Right lobe of liver (tissue), 6 donors: ENCODE measurements at regions not wholly inside any gene's neighbourhood (a gene's known extent, or its start where the extent isn't known, plus 50 kb on each side); places are given as distances from the start of the nearest gene placed in this dataset.

Source experiments
- ATAC-seq, 4 donors: fragments of 200-7000 bp; cut with Tn5 transposase; one replicate each; pipeline ENCODE4 v1.9.1; 2020; ENCODE audit warnings: mild to moderate bottlenecking in 4 of 4, moderate library complexity in 4 of 4
- DNase-seq, 3 donors: peaks; one replicate each; pipeline ENCODE4 v3.0.0-alpha.2; 2020
- H3K27ac ChIP-seq, 3 donors: fragments of 200-600 bp; one replicate each; pipeline ENCODE4 v1.8.0; 2022
- H3K27me3 ChIP-seq, 2 donors: fragments of 200-600 bp; one replicate each; pipeline ENCODE4 v1.8.0; 2022
- H3K36me3 ChIP-seq, 4 donors: fragments of 200-600 bp; sonication (generic) in 1 of 4; one replicate each; pipeline versions ENCODE4 v1.5.1 to v1.8.0; 2017 to 2022; ENCODE audit warnings: control low read depth in 1 of 4
- H3K4me1 ChIP-seq, 4 donors: fragments of 200-600 bp; sonication (generic) in 1 of 4; one replicate each; pipeline versions ENCODE4 v1.5.1 to v1.8.0; 2017 to 2022; ENCODE audit warnings: control low read depth in 1 of 4
- H3K4me3 ChIP-seq, 3 donors: fragments of 200-600 bp; one replicate each; pipeline ENCODE4 v1.8.0; 2022
- H3K9me3 ChIP-seq, 4 donors: fragments of 200-600 bp; sonication (generic) in 1 of 4; one replicate each; pipeline versions ENCODE4 v1.5.1 to v1.8.0; 2017 to 2022; ENCODE audit warnings: control low read depth in 1 of 4
- CTCF ChIP-seq, 4 donors: fragments of 200-600 bp in 3 of 4; fragments of 450-650 bp in 1 of 4; IDR thresholded peaks; one replicate each; pipeline versions ENCODE4 v1.5.1 to v1.8.0; 2016 to 2022; ENCODE audit warnings: antibody characterized with exemption in 4 of 4, mild to moderate bottlenecking in 2 of 4
- POLR2A ChIP-seq: fragments of 450-650 bp; IDR thresholded peaks from one replicate; pipeline ENCODE4 v1.6.1; 2017; ENCODE audit warnings: antibody characterized with exemption, mild to moderate bottlenecking
- WGBS: methylation state at CpG from one replicate; pipeline ENCODE4 v1.1.6; 2018; ENCODE audit warnings: low coverage, low lambda C conversion rate; ENCODE audit not compliant: insufficient coverage; ENCODE audit errors: missing lambda C conversion rate; 5-methylcytosine and 5-hydroxymethylcytosine counted together
- intact Hi-C, 2 donors: fragments of 100-400 bp; cut with DNase I; formaldehyde crosslinking; loops; one replicate each; pipeline versions ENCODE4 v1.11.2 to v1.14.1; 2022
- donor health status: DM: no; HTN: yes; CAD: no.
- donor health status: DM: no; HTN: no; CAD: no.
- donor health status: DM: no; HTN: no; CAD: no.
- donor health status: DM: no; HTN: yes; CAD: no.
- donor health status: DM: no; HTN: yes; CAD: no.

- no peaks in the 10 kb centered on the region for H3K36me3 ChIP-seq
- 53% methylated on average over 1 of the region's 1 CpG for WGBS
- no peaks in the 10 kb centered on the region for H3K9me3 ChIP-seq
- H3K4me3 ChIP-seq: no peak overlapping the region
- no peak overlapping the region for H3K27ac ChIP-seq
- H3K27me3 ChIP-seq: no peaks in the 10 kb centered on the region
- TF ChIP-seq CTCF (IDR thresholded peaks at IDR 0.05) (no peak), POLR2A (no peak)
- no peak for DNase-seq
- no peaks in the 10 kb centered on the region for H3K4me1 ChIP-seq
- intact Hi-C loops: no loop called here
- ATAC-seq: no peak
These were observed 496.5 kb downstream of the VRK1 start for GRCh38 chr14:97293659-97294058.

- Histone ChIP-seq H3K27ac (no peak overlapping the region), H3K27me3 (no peaks in the 10 kb centered on the region), H3K9me3 (no peaks in the 10 kb centered on the region), H3K4me3 (no peak overlapping the region), H3K4me1 (no peaks in the 10 kb centered on the region), H3K36me3 (no peaks in the 10 kb centered on the region)
- intact Hi-C loops: no loop called here
- WGBS: 51% methylated on average over 9 of the region's 9 CpGs
- ATAC-seq (no peak), DNase-seq (no peak)
- no peak for TF ChIP-seq POLR2A
- no peak for TF ChIP-seq CTCF (IDR thresholded peaks at IDR 0.05)
These were observed 498.0 kb downstream of the VRK1 start for GRCh38 chr14:97295108-97295710.

- TF ChIP-seq CTCF (IDR thresholded peaks at IDR 0.05) (no peak), POLR2A (no peak)
- H3K9me3 ChIP-seq: no peaks in the 10 kb centered on the region
- no peak overlapping the region for H3K4me3 ChIP-seq
- DNase-seq: no peak
- ATAC-seq: no peak
- H3K27ac ChIP-seq: no peak overlapping the region
- H3K36me3 ChIP-seq: no peaks in the 10 kb centered on the region
- intact Hi-C loops: no loop called here
- H3K4me1 ChIP-seq: no peaks in the 10 kb centered on the region
- 87% methylated on average over 1 of the region's 1 CpG for whole genome bisulfite sequencing
- H3K27me3 ChIP-seq: no peaks in the 10 kb centered on the region
These were observed 499.0 kb downstream of the VRK1 start for GRCh38 chr14:97296176-97296575.

- no peaks in the 10 kb centered on the region for H3K27me3 ChIP-seq
- intact Hi-C loops: no loop called here
- H3K27ac ChIP-seq: no peak overlapping the region
- 60% methylated on average over 10 of the region's 10 CpGs for WGBS
- ATAC-seq: no peak
- no peak for TF ChIP-seq POLR2A
- TF ChIP-seq CTCF (IDR thresholded peaks at IDR 0.05): no peak
- H3K36me3 ChIP-seq: no peaks in the 10 kb centered on the region
- no peaks in the 10 kb centered on the region for H3K4me1 ChIP-seq
- H3K4me3 ChIP-seq: no peak overlapping the region
- no peak for DNase-seq
- H3K9me3 ChIP-seq: no peaks in the 10 kb centered on the region
These were observed 499.9 kb downstream of the VRK1 start for GRCh38 chr14:97297100-97297499.

GRCh38 chr14:97298331-97298730, 501.1 kb downstream of the VRK1 start:
- no peaks in the 10 kb centered on the region for H3K27me3 ChIP-seq
- H3K9me3 ChIP-seq: no peaks in the 10 kb centered on the region
- WGBS: 30% methylated on average over 7 of the region's 7 CpGs

More at GRCh38 chr14:97298331-97298730, 501.1 kb downstream of the VRK1 start:
- no peaks in the 10 kb centered on the region for H3K4me1 ChIP-seq
- DNase-seq: no peak
- intact Hi-C loops: no loop called here
- H3K4me3 ChIP-seq: no peak overlapping the region
- TF ChIP-seq POLR2A (no peak), CTCF (IDR thresholded peaks at IDR 0.05) (peak in 2 of 4 donors; percentile 10 to 34)
- ATAC-seq: no peak
- H3K27ac ChIP-seq: no peak overlapping the region
- H3K36me3 ChIP-seq: no peaks in the 10 kb centered on the region
